IMR-90 (cell line): ENCODE measurements at regions not wholly inside any gene's neighbourhood (a gene's known extent, or its start where the extent isn't known, plus 50 kb on each side); places are given as distances from the start of the nearest gene placed in this dataset.

Experiments
- ATAC-seq: fragments of 200-7000 bp; cut with Tn5 transposase; 2 replicates; pipeline ENCODE4 v1.9.1; 2020; ENCODE audit warnings: low read depth, mild to moderate bottlenecking, moderate library complexity
- BruUV-seq: library from RNA; stranded (reverse); fragments of 400-500 nt; replicated peaks from 2 replicates; lab custom pipeline; 2021; lab: Mats Ljungman, UMichigan
- CTCF ChIA-PET: fragments of 300-600 bp; formaldehyde crosslinking; extraction: SDS; loops from one replicate; lab custom pipeline; 2021; ENCODE audit warnings: antibody characterized with exemption; lab: Yijun Ruan, JAX
- POLR2A ChIA-PET: fragments of 300-600 bp; sonication (Branson Sonifier 250); formaldehyde crosslinking; loops from one replicate; lab custom pipeline; 2022; ENCODE audit warnings: antibody characterized with exemption; ENCODE audit not compliant: unreplicated experiment; lab: Charles Lee
- DNase-seq: peaks from one replicate; pipeline ENCODE4 v3.0.0; 2013
- H2AFZ ChIP-seq: replicated peaks from 2 replicates; pipeline ENCODE3; 2013; ENCODE audit warnings: low read length, mild to moderate bottlenecking; ENCODE audit not compliant: poor library complexity
- H2AK5ac ChIP-seq: 2 replicates; pipeline ENCODE4 v1.6.1; 2013; ENCODE audit warnings: low read depth, low read length, inconsistent platforms
- H2AK9ac ChIP-seq: replicated peaks from 2 replicates; pipeline ENCODE3; 2013; ENCODE audit warnings: mild to moderate bottlenecking, low read depth, low read length, moderate library complexity; ENCODE audit not compliant: poor library complexity
- H2BK120ac ChIP-seq: 2 replicates; pipeline ENCODE4 v1.6.1; 2013; ENCODE audit warnings: low read depth, low read length, inconsistent platforms
- H2BK15ac ChIP-seq: 3 replicates; pipeline ENCODE4 v1.6.1; 2013; ENCODE audit warnings: low read depth, low read length, inconsistent platforms
- H2BK20ac ChIP-seq: 2 replicates; pipeline ENCODE4 v1.6.1; 2013; ENCODE audit warnings: low read depth, mild to moderate bottlenecking, inconsistent platforms, low read length, moderate library complexity
- H2BK5ac ChIP-seq: 2 replicates; pipeline ENCODE4 v1.6.1; 2013; ENCODE audit warnings: mild to moderate bottlenecking, low read depth, low read length, inconsistent platforms; ENCODE audit not compliant: poor library complexity, severe bottlenecking
- H3K14ac ChIP-seq: replicated peaks from 2 replicates; pipeline ENCODE4 v1.6.1; 2013; ENCODE audit warnings: low read depth, low read length, inconsistent platforms
- H3K18ac ChIP-seq: 2 replicates; pipeline ENCODE4 v1.6.1; 2013; ENCODE audit warnings: low read depth, low read length, control low read depth
- H3K23ac ChIP-seq: 2 replicates; pipeline ENCODE4 v1.6.1; 2013; ENCODE audit warnings: low read depth, low read length, inconsistent platforms
- H3K27ac ChIP-seq: 2 replicates; pipeline ENCODE4 v1.5.1; 2013; ENCODE audit warnings: mild to moderate bottlenecking, control low read depth, low read length; ENCODE audit not compliant: insufficient read depth
- H3K27me3 ChIP-seq: 2 replicates; pipeline ENCODE4 v1.6.1; 2013; ENCODE audit warnings: low read length; ENCODE audit not compliant: control insufficient read depth, insufficient read depth
- H3K36me3 ChIP-seq: 2 replicates; pipeline ENCODE4 v1.6.1; 2013; ENCODE audit warnings: low read length, mixed read lengths; ENCODE audit not compliant: control insufficient read depth, insufficient read depth
- H3K4ac ChIP-seq: 2 replicates; pipeline ENCODE4 v1.6.1; 2013; ENCODE audit warnings: low read depth, low read length, inconsistent platforms
- H3K4me1 ChIP-seq: 2 replicates; pipeline ENCODE4 v1.6.1; 2013; ENCODE audit warnings: low read length, mixed read lengths; ENCODE audit not compliant: control insufficient read depth, insufficient read depth
- H3K4me2 ChIP-seq: 2 replicates; pipeline ENCODE4 v1.6.1; 2013; ENCODE audit warnings: low read depth, mild to moderate bottlenecking, control low read depth, low read length, moderate library complexity
- H3K4me3 ChIP-seq: 2 replicates; pipeline ENCODE4 v1.5.1; 2013; ENCODE audit warnings: low read depth, mild to moderate bottlenecking, control low read depth, low read length, moderate library complexity; ENCODE audit not compliant: insufficient read depth
- H3K56ac ChIP-seq: 2 replicates; pipeline ENCODE4 v1.6.1; 2013; ENCODE audit warnings: low read length, inconsistent platforms; ENCODE audit not compliant: insufficient read depth; ENCODE audit errors: extremely low read depth
- H3K79me1 ChIP-seq, 2 experiments: 2 replicates each; pipeline ENCODE4 v1.6.1; 2013; ENCODE audit warnings: low read length in 2 of 2, inconsistent platforms in 1 of 2, low read depth in 1 of 2
- H3K9ac ChIP-seq: 2 replicates; pipeline ENCODE4 v1.6.1; 2013; ENCODE audit warnings: low read depth, low read length, control low read depth
- H3K9me1 ChIP-seq: 2 replicates; pipeline ENCODE4 v1.6.1; 2013; ENCODE audit warnings: low read length, inconsistent platforms; ENCODE audit not compliant: insufficient read depth
- H3K9me3 ChIP-seq: 2 replicates; pipeline ENCODE4 v1.6.1; 2013; ENCODE audit warnings: low read length; ENCODE audit not compliant: control insufficient read depth, insufficient read depth
- H4K20me1 ChIP-seq: 2 replicates; pipeline ENCODE4 v1.6.1; 2013; ENCODE audit warnings: low read length, inconsistent platforms; ENCODE audit not compliant: insufficient read depth
- H4K5ac ChIP-seq: 2 replicates; pipeline ENCODE4 v1.6.1; 2013; ENCODE audit warnings: mild to moderate bottlenecking, low read depth, low read length, control low read depth
- H4K8ac ChIP-seq, 2 experiments: 2 replicates each; pipeline ENCODE4 v1.6.1; 2013; ENCODE audit warnings: low read depth in 2 of 2, low read length in 2 of 2, control low read depth in 1 of 2, inconsistent platforms in 1 of 2
- H4K91ac ChIP-seq: 2 replicates; pipeline ENCODE4 v1.6.1; 2013; ENCODE audit warnings: low read depth, low read length, inconsistent platforms; ENCODE audit not compliant: insufficient read depth
- BHLHE40 ChIP-seq: fragments of 150-350 bp; IDR thresholded peaks from 2 replicates; pipeline ENCODE4 v1.6.1; 2016; ENCODE audit warnings: mild to moderate bottlenecking, low read depth, low read length
- CEBPB ChIP-seq: IDR thresholded peaks from 2 replicates; pipeline ENCODE4 v1.6.1; 2012; ENCODE audit warnings: low read depth, low read length, improper control_type of control experiment
- CHD1 ChIP-seq: IDR thresholded peaks from 2 replicates; pipeline ENCODE4 v1.6.1; 2012; ENCODE audit warnings: low read depth, low read length, improper control_type of control experiment
- CTCF ChIP-seq: conservative IDR thresholded peaks from 2 replicates; pipeline ENCODE4 v1.5.1; 2012; ENCODE audit warnings: mild to moderate bottlenecking, low read depth, low read length, improper control_type of control experiment
- ELK1 ChIP-seq: fragments of 150-350 bp; IDR thresholded peaks from 2 replicates; pipeline ENCODE4 v1.6.1; 2016; ENCODE audit warnings: low read depth, mild to moderate bottlenecking, low read length, moderate library complexity, borderline replicate concordance
- FOS ChIP-seq: fragments of 150-350 bp; IDR thresholded peaks from 2 replicates; pipeline ENCODE4 v1.6.1; 2016; ENCODE audit warnings: low read depth, low read length
- MAFK ChIP-seq: IDR thresholded peaks from 2 replicates; pipeline ENCODE4 v1.6.1; 2012; ENCODE audit warnings: low read depth, low read length, improper control_type of control experiment
- MAZ ChIP-seq: IDR thresholded peaks from 2 replicates; pipeline ENCODE4 v1.6.1; 2012; ENCODE audit warnings: low read depth, mild to moderate bottlenecking, low read length, improper control_type of control experiment, moderate library complexity, borderline replicate concordance
- MXI1 ChIP-seq: IDR thresholded peaks from 2 replicates; pipeline ENCODE4 v1.6.1; 2012; ENCODE audit warnings: low read depth, mild to moderate bottlenecking, low read length, moderate library complexity, borderline replicate concordance
- NFE2L2 ChIP-seq: fragments of 150-350 bp; IDR thresholded peaks from 2 replicates; pipeline ENCODE4 v1.6.1; 2016; ENCODE audit warnings: low read depth, mild to moderate bottlenecking, low read length
- POLR2A ChIP-seq: IDR thresholded peaks from 2 replicates; pipeline ENCODE4 v1.6.1; 2012; ENCODE audit warnings: mild to moderate bottlenecking, low read depth, low read length
- RAD21 ChIP-seq: IDR thresholded peaks from 2 replicates; pipeline ENCODE4 v1.6.1; 2012; ENCODE audit warnings: low read length, improper control_type of control experiment
- RCOR1 ChIP-seq: IDR thresholded peaks from 2 replicates; pipeline ENCODE4 v1.6.1; 2012; ENCODE audit warnings: mild to moderate bottlenecking, low read length, improper control_type of control experiment; ENCODE audit not compliant: insufficient replicate concordance
- RFX5 ChIP-seq: IDR thresholded peaks from 2 replicates; pipeline ENCODE4 v1.8.0; 2012; ENCODE audit warnings: low read depth, mild to moderate bottlenecking, low read length, moderate library complexity
- SMC3 ChIP-seq: fragments of 150-350 bp; IDR thresholded peaks from 2 replicates; pipeline ENCODE4 v1.6.1; 2016; ENCODE audit warnings: low read depth, mild to moderate bottlenecking, antibody characterized with exemption, low read length, moderate library complexity
- USF2 ChIP-seq: fragments of 150-350 bp; IDR thresholded peaks from 2 replicates; pipeline ENCODE4 v1.6.1; 2017; ENCODE audit warnings: mild to moderate bottlenecking, antibody characterized with exemption, low read length, low read depth
- WGBS, 2 experiments: methylation state at CpG; one replicate each; pipeline versions ENCODE4 v1.1.5 to v1.1.7; 2013; ENCODE audit warnings: missing lambda C conversion rate in 2 of 2; ENCODE audit not compliant: insufficient read length in 1 of 2; ENCODE audit errors: extremely low coverage in 2 of 2; 5-methylcytosine and 5-hydroxymethylcytosine counted together
- dilution Hi-C: fragments of 300-500 bp; cut with HindIII; formaldehyde crosslinking; loops from one replicate; pipeline ENCODE4 v1.14.3; 2018; ENCODE audit warnings: low sequenced_read_pairs; ENCODE audit not compliant: unreplicated experiment
- in situ Hi-C: fragments of 300-500 bp; cut with MboI; formaldehyde crosslinking; loops from 3 replicates; pipeline ENCODE4 v1.14.3; 2019; ENCODE audit warnings: low sequenced_read_pairs, inconsistent platforms, mixed read lengths
- intact Hi-C: fragments of 100-400 bp; cut with micrococcal nuclease; formaldehyde crosslinking; loops from 2 replicates; pipeline ENCODE4 v1.10.0; 2022

GRCh38 chr5:133742431-133742988 lies 130.2 kb upstream of the FSTL4 start:
- Histone ChIP-seq H3K23ac (no peak overlapping the region), H3K56ac (no peak overlapping the region), H3K4me2 (no peak overlapping the region), H3K36me3 (no peaks in the 10 kb centered on the region), H4K91ac (no peak overlapping the region), H2AK9ac (no peak overlapping the region), H4K5ac (no peak overlapping the region), H3K27me3 (peaks cover 2% of the 10 kb centered on the region; the same call in 1 of the 2 replicates), H2AK5ac (no peak overlapping the region), H3K79me1 (no peaks in the 10 kb centered on the region), H2AFZ (no peak overlapping the region), H3K9me3 (no peaks in the 10 kb centered on the region), H3K4ac (no peak overlapping the region), H3K14ac (no peak overlapping the region), H4K20me1 (no peaks in the 10 kb centered on the region), H2BK120ac (no peak overlapping the region), H3K4me1 (no peaks in the 10 kb centered on the region), H2BK20ac (no peak overlapping the region), H3K4me3 (no peak overlapping the region), H3K9me1 (no peaks in the 10 kb centered on the region), H3K18ac (no peak overlapping the region), H4K8ac (no peak overlapping the region), H2BK5ac (no peak overlapping the region), H3K9ac (no peak overlapping the region), H3K27ac (no peak overlapping the region), H2BK15ac (no peak overlapping the region)
- intact Hi-C loops, result no loop called here
- ChIA-PET CTCF (no interaction called here), POLR2A (no interaction called here)
- ATAC-seq, result no peak
- in situ Hi-C loops, result no loop called here
- TF ChIP-seq CEBPB (no peak), CTCF (no peak), MAZ (no peak), ELK1 (no peak), POLR2A (no peak), FOS (no peak), RAD21 (no peak), MAFK (no peak), NFE2L2 (no peak), BHLHE40 (no peak), RCOR1 (no peak), RFX5 (no peak), CHD1 (no peak), MXI1 (no peak), SMC3 (no peak), USF2 (no peak)
- WGBS, 2 experiments, result no CpG with 5 or more reads among the region's 12 CpGs
- dilution Hi-C loops, result no loop called here
- BruUV-seq, result no TSS peak
- DNase-seq, result no peak
